ENCODE measurements at regions not wholly inside any gene's neighbourhood (a gene's known extent, or its start where the extent isn't known, plus 50 kb on each side); places are given as distances from the start of the nearest gene placed in this dataset.

DNA sequence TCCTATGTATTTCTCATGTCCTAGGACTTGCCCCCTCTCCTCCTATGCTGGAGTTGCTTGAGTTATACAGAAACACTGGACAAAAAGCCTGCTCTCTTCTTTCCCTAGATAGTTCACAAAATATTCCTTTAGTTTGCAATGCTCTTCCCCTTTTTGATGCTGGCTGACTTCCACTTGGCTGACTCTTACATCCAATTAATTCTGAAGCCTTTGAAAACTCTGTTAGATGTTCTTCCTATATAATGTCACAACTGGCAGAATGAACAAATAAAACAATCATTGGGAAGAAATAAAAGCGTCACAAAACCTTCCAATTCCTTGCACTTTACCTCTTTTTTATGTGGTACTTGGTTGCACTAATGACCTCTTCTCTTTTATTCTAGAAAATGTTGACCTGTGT, 253.8 kb upstream of the CITED2 start:
- no peak for DNase-seq

GRCh38 chr6:139627091-139627490, 252.6 kb upstream of the CITED2 start:
- no peak for DNase-seq

DNA sequence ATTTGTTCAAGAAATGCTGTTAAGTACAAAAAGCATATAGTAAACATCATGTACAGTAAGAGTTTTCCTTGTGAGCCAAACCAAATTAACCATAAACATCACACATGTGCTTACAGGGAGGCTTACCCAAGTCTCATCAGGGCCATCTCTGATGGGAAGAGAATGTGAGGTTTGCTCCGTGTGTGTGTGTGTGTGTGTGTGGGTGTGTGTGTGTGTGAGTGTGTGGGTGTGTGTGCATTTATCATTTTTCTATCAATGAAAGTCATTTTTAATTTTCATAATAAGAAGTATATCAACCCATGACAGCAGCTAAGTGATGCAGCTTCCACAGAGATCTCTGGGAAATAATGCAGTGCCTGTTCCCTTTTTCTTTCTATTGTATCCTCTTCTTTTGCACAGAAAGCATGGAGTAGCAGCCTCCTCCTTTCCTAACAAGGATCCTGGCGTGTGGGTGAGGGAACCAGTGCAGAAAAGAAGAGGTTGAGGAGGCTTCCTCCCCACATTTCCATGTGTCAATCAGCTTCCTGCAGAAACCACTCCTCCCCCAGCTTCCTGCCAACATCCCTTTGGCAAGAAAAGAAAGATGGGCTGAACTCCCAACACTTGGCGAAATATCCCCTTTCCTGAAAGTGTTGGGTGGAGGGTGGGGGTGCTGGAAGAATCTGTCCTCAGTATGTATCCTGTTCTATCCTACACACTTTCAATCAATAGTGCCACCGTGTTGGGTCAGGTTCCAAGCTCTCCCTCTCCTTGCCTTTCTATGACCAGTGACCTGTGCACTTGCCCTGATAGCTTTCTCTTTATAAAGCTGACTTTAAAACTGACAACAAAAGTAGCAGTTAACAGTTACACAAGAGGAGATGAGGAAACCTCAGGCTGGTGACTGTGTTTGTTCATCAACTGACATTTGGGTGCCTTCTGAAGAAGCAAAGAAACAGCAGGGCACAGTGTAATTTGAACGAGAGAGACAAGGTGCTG, 251.8 kb upstream of the CITED2 start:
- DNase-seq: no peak

DNA sequence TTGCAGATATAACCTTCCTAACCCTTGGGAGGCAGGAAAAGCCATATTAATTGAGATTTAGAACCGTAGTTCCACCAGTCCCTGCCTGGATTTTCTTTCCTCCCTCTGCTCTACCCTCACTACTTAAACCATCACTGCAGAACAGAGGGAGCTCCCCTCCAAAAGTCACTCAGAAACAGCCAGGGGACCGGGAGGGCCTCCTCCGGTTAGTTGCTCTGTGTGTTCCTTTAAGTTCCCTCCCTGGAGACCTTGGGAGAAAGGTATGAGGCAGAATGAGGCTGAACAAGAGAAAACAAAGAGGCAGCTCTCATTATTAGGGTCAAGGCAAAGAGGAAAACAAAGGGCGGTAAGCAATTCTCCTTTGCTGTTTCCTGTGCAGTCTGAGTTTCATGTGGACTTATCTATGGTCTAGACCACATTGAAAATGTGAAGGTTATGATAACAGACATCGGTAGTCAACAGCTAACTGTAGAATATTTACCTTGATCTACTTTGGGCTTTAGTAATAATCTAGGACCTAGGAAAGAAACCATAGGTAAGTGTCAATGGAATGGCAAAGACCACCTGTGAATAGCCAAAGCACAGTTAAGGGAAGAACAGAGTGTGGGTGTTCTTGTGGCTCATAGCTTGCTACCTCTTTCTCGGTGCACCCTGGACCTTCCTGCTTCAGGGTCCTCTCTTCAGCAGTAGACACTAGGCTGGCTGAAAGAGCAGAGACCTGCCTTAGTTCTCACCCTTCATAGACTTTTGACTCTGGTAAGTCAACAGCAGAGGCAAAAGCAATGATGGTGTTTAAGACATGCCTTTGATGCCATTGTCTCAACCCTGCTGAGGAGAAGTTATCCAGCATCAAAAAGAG, 250.9 kb upstream of the CITED2 start:
- DNase-seq: no peak

DNA sequence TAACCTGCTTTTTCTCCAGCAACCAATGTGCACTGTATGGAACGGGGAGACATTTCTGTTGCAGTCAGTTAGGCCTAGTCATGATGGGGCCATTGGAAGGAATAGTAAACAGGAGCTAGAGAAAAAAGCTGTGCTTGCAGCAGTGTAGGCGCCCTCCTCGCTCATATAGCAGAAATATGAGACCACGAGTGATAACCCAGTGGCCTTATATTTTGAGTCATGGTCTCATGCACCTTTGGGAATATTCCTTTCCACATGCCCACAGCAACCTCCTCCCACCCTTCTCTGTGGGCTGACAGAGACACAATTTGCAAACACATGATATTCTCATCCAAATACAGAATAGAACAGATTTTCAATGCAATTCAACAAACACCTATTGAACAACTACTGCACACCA, 248.9 kb upstream of the CITED2 start:
- no peak for DNase-seq

DNA sequence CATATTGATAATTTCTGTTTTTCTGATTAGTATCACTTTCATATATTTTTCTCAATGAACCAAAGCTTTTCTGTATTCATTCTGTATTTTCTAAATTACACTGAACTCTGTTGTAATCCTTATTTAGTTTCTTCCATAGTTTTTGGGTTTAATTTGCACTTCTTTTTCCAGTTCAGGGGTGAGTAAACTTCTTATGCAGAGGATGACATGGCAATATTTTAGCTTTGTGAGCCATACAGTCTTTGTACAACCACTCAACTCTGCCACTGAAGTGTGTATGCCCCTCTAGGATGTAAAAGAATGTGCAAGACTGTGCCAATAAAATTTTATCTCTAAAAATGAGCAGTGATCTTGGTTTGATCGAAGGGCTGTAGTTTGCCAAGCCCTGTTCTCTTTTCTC, 239.0 kb upstream of the CITED2 start:
- no peak for DNase-seq

DNA sequence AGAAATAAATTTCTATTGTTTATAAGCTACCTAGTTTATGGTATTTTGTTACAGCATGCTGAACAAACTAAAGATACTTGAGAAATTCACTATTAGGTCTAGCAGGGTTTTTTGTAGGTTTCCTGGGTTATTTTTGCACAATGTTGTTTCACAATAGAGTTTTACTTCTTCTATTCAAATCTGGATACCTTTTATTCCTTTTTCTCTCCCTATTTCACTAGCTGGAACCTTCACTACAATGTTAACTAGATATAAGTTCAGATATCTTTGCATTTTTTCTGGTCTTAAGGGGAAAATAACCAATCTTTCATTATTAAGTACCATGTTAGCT, 237.7 kb upstream of the CITED2 start:
- DNase-seq: no peak

DNA sequence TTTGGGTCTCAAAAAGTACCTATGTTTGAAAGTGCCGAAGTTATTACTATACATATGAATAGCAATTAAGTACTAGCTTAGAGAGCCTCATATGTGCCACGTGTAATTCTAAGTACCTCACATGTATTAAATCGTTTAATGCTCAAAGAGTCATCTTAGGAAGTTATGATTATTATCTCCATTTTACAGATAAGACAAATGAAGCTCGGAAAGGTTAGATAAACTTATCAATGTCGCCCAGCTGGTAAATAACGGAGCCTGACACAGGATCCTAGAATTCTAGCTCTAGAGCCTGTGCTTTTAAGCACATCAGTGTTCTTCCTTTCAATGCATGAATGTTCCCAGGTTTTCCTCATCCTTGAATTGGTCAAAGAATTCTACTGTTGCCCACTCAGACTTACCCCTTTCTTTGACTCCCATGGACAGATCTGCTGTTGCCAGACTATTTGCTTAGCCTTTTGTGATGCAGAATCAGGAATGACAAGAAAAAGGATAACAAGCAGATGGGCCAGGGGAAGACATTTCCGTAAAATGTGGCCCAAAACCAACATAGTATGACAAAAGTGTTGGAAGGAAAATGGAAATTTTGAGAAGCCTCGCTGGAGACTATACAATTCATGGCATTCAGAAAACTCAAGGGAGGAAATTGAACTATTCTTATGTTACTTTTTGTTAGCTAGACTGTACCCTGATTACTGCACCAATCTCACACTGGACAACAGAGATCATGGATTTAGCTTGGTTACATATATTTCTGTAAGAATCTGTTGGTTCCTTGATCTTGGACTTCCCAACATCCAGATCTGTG, 237.1 kb upstream of the CITED2 start:
- no peak for DNase-seq

DNA sequence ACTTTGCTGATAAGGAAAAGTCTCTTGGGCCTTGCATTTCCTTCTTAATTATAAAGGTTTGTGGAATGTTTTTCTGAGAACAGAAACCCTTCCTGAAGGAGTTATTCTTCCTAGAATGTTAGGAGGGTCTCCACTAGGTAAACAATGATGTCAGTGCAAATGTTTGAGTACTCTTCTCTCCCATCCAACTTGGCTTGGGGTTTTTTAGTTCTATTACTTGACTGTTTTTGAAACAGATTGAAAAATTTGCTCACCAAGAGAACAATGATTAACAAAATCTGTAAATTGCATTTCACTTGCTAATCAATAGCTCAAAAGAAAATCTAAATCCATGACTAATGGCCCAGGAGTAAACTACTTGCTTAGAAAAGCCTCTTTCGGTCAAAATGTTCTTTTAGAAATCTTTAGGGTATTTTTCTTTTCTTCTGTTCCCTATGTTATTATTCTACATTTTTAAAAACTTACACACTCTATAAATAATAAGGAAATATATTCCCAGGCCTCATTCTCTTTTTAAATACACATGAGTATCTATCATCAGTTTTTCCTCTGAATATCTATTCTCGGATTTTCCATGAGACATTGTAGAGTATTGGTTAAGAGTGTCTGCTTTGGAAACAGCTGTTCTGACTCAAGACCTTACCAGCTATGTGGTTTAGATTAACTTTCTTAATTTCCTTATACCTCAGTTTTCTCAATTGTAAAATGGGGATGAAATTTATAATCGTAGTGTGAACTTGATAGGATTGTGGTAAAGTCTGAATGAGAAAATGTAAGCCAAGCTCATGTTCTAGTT, 234.2 kb upstream of the CITED2 start:
- no peak for DNase-seq

DNA sequence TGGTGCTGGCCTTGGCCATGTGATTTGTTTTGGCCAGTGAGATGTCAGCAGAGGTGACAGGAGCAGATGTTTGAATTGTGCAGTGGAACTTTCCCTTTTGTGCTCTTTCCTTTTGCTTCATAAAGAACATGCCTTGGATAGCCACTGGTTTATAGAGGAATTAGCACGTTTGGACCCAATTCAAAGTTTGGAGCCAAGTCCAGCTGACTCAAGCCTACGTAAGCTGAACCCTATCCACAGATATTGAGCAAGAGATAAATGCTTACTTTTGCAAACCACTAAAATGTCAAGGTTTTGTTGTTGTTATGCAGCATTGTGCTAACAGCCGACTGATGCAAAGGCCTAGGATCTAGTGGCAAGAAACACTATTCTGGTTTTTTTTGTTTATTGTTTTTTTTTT, 230.9 kb upstream of the CITED2 start:
- DNase-seq: no peak

- DNase-seq: no peak
Measured at GRCh38 chr6:139603581-139603980, 229.1 kb upstream of the CITED2 start.

DNA sequence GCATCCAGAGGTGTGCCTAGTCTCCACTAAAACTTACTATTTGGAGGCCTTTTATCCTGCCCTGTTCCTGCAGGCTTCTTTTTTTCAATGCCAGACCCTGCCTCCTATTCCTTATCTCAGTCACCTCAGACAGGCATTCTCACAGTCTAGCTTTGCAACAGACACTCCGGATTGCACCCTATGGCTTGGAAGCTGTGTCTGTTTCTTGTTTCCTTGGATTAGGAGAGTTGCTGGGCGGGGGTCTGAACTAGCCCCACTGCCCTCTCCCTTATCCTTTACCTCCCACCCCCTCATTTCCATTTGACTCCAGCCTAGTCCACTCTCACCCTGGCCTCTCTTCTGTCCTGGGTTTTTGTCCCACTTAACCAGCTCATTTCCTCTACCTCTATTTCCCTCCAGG, 228.1 kb upstream of the CITED2 start:
- no peak for DNase-seq

- DNase-seq: no peak
Measured at GRCh38 chr6:139600919-139601475, 226.5 kb upstream of the CITED2 start.

GRCh38 chr6:139600343-139600742, 225.9 kb upstream of the CITED2 start:
- no peak for DNase-seq

DNA sequence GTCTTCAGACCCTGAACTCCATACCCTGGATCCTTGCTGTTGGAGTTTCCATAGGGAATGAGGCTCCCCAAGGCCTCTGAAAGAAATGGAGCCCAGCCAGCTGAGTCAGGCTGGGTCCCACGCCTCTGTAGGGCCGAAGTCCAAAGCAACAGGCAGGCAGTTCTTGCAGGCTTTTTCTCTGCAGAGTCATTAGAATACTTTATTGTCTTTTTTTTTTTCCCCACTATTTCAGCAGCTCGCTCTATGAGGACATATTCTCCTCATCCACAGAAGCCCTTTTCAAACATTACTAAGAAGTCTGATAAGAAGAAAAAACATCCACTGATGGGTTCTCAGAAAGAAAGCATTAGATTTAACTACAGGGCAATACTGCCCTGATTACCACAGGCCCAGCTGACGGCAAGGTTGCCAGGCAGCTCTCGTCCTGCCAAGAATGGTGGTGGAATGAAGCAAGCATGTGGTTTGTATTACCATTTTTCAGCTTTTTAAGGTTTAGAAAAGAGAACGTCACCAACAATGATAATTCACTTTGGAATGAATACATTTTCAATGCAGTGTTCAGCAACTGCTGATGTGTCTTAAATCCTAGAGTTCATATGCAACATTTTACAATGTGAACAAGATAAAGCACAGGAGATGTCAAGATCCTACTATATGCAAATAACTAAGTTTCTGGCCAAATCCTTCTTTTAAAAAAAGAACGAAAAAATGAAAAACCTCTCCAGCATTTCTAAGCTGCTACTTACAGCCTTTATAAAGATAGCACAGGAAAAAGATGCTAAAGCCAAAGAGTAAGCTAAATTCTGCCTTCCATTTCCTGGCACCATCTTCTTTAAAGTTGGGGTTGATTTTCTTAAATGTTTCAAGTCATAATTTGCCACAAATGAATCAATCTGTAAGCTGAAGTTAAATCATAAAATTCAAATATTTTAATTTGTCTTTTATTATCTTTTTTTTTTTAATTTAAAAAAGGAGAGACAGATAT, 223.6 kb upstream of the CITED2 start:
- DNase-seq: no peak

DNA sequence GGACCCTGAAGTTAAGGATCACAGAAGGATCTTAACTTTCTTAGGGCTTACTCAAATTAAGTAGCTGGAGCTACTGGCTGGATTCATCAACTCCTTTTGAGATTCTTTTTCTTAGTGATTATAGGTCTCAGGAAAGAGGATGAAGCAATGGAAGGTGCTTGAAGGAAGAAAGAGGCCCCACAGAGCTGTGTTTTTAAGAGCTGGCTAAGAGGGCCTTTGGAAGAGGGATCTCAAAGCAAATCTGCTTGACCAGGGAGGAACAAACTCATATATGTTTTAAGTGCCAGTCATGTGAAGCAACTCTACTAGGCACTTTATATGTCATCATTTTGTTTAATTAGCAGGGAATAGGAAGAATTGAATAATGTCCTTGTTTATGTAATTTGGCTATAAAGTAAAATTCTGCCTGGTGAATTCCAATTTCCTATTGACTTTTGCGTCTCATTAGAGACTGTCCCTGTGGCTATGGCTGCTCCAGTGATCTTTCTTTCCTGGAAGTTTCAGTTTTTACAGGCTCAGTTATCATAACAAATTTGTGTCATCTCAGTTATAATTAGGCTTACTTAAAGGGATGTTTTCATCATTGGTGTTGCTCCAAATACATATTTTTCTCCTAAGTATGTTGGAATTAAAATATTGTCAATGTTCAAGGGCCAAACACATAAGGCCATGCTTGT, 222.8 kb upstream of the CITED2 start:
- no peak for DNase-seq

GRCh38 chr6:139595183-139595582, 220.7 kb upstream of the CITED2 start:
- no peak for DNase-seq

- no peak for DNase-seq
Measured at GRCh38 chr6:139594333-139594965, 220.0 kb upstream of the CITED2 start.

GRCh38 chr6:139593081-139593480, 218.6 kb upstream of the CITED2 start:
- no peak for DNase-seq

DNA sequence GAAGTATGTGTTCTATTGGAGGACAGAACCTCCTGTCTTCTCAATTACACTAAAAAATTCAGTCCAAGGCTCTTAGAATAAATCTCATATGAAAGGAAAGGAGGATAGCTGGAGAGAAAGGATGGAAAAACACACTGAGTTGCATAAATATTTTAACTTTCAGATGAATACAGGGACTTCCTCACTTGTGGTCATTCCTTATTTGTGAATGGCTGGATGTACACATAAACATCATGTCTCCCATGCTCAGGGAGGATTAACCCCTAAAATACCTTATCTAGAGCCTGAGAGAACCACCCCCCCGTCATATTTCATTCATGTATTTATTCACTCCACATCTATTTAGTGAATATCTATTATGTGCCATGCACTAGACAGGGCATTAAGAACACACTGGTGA, 217.6 kb upstream of the CITED2 start:
- no peak for DNase-seq
